Activated T-helper 1 cell treated with Interleukin-2 at 50 U/mL for 16 hours (primary cell): ENCODE measurements at regions not wholly inside any gene's neighbourhood (a gene's known extent, or its start where the extent isn't known, plus 50 kb on each side); places are given as distances from the start of the nearest gene placed in this dataset.
A peak's percentile ranks its signal among the peaks of the same experiment; 100 is the strongest.

Experiments
- DNase-seq: peaks from one replicate; pipeline ENCODE4 v3.0.0-alpha.2; 2020; ENCODE audit warnings: low read depth

DNA sequence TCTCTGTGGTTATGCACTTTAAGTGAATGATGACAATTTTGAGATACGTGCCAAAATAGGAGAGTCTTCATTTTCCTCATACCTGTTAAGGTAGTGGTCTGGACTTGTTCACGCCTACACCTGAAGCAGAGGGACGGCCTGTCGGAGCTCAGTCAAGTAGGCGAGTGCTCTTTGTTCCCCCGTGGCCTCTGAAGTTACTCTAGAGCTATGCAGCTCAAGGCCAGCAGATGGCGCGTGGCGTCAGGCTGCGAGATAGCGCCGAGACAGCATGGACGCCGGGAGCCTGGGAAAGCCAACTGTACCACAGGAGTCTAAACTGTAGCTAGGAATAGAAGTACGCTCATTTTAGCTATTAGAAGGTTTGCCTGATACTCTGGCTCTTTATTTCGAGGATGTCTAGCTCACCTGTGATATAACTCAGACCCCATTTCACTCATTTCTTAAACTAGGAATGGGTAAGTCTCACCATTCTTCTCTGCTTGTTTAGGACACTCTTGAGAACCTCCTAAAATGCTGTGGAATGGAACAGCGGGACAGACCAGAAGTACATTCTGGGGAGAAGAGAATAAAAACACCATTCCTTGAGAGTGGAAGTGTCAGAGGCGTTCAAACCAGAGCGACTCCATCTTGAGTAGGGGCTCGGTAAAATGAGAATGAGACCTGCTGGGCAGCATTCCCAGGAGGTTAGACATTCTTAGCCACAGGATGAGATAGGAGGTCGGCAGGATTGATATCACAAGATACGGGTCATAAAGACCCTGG lies 267.4 kb upstream of the HMGA2 start:
- peak; percentile 8 for DNase-seq

DNA sequence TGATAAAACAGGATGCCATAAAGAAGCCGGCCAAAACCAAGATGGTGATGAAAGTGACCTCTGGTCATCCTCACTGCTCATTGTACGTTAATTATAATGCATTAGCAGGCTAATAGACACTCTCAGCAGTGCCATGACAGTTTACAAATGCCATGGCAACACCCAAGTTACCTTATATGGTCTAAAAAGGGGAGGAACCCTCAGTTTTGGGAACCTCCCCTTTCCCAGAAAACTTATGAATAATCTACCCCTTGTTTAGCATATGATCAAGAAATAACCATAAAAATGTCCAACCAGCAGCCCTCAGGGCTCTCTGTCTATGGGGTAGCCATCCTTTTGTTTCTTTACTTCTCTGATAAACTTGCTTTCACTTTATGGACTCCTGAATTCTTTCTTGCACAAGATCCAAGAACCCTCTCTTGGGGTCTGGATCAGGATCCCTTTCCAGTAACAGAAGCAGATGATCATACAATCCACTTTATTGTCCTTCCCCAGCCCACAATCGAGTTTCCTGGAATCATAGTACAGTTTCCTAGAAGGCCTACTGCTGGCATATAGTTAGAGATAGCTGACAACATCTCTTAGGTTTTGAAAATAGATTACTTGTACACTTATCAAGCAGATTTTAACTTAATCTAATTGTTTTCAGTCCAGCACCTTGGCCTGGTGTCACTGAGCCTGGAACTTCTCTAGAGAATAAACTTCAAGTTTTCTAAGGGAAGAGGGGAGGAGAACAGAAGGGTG lies 266.7 kb upstream of the HMGA2 start:
- no peak for DNase-seq

DNA sequence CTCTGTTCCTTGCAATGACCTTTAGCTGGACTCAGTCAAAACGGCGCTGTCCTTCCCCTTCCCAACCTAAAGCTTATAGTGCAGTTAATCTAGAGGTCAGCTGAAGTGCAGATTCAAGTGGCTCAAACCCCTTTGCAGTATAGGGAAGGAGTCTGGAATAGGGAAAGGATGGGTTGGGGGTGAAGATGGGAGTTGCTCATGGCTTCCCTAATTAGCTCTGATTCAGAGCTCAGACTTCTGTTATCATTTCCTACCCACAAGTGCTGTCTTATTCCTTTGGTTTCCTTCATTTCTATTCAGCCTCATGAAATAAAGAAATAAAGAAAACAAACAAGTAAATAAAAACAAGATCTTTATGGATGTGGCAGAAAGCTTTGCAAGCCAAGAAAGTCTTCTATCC lies 264.0 kb upstream of the HMGA2 start:
- DNase-seq, result no peak

- DNase-seq, result no peak
Measured at GRCh38 chr12:65561798-65562382, 262.4 kb upstream of the HMGA2 start.

- DNase-seq, result no peak
Measured at GRCh38 chr12:65565601-65566560, 258.4 kb upstream of the HMGA2 start.

DNA sequence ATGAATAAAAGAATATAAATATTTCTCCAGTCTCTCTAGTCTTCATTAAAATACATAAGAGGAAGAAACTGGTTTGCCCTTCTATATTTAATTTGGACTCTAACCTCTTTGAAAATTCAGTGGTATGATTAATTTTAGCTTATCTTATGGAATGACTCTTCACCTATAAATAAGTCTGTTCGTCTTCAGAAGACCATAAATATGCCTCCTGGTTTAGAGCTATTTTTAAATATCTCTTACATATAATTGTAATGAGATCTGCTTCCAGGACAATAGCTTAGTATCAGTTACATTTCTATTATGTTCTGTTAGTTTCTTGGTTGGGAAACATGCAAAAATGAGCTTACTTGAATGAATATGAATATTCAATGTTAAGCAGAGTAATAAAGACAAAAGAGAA lies 257.5 kb upstream of the HMGA2 start:
- no peak for DNase-seq

DNA sequence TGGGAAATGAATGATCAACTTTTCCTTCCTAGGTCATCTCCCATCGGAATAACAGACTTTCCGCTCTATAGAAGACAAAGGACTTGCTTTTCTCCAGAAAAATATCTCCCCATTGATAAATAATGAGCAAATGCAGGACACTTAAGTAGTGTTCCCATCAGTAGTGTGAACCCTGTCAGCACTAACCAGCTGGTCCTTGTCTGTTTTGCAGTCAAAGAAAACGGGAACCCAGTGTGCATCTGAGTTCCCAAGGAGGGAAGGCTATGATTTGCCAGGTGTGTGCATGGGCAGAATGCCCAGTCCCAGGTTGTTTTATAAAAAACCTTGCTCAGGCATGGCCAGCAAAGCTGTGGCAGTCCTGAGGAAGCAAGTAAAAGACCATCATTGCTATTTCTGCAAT lies 256.5 kb upstream of the HMGA2 start:
- DNase-seq, result no peak

DNA sequence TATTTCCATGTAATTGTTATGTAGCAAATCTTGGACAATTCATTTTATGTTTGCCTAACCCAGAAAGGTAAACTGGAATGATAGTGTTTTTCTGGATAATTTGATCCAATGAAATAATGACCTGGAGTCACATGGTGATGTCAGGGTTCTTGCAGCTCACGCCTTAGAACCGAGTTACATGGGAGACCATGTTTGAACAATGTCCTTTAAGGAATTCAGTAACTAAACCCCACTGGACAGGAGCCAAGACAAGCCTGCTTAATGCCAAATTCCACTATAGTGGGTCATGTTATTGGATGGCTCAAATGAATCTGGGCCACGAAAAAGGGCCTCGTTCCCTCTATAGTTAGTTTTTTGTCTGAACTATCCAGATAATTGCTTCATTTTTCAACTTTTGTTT lies 255.8 kb upstream of the HMGA2 start:
- no peak for DNase-seq

- DNase-seq, result no peak
Measured at GRCh38 chr12:65570451-65571130, 253.7 kb upstream of the HMGA2 start.

DNA sequence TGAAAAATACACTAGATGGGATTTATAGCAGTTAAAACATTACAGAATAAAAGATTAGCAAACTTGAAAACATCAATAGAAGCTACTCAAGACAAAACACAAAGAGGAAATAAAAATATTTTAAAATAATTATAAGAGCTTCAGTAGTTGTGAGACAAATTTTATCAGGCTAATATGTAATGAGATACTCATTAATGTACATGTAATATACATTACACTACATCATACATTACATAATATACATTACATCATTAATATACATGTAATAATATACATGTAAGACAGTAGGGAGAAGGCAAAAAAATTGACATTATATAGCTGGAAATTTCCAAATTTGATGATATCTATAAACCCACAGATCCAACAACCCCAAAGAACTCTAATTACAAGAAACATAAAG lies 249.4 kb upstream of the HMGA2 start:
- no peak for DNase-seq

DNA sequence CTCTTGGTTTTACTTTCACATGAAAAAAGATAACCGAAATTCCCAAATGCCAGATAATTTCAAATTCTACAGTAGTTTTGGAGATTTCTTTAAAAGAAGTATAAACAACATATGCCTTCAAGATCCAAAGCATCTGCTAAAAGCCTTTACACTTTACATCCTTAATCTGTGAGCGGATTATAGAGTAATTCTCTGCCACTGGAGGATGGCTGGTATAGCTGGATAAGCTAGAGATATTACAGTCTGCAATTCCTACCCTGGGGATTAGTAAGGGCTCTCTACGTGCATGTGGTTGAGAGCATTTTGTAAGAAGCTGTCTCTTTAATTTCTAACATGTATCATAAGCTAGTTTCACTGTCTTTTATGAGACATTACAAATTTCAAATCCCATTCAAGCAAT lies 240.3 kb upstream of the HMGA2 start:
- no peak for DNase-seq

DNA sequence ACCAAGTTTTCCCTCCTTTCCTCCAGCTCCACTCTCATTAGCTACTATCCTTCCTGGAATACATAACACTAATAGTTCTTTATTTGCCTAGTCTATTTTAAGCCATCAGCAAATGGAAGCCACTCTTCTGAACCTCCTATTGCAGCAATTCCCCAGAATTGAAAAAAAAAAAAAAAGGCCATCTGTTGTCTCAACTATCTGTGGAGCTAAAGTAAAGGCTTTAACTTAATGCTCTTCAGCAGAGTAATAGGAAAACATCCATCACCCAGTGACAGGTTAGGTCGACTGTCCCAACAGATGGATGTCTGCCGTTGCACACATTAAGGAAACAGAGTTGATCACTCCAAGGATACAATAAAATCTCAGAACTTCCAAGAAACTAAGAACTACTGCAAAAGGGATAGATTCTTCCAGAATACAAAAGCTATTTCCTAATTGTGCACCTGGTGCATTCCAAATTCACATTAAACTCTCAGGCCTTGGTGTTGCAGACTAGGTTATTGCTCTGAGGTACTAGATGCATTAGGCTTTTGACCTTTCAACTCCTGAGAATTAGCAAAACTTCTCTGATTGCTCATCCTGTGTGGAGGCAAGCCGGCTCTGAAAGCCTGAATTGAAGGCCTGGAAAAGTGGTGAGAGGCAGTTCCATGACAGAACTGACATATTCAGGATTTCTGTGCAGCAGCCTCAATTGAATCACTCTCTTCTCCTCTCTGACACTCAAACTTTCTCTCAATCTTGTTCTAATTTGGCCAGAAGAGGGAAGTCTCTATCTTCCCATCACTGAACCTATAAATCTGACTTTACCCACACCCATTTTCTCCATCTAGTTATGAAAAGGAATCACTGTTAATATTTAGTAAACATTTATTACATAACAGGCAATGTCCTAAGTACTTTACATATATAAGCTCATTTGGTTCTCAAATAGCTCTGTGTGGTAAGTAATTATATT lies 238.4 kb upstream of the HMGA2 start:
- no peak for DNase-seq

DNA sequence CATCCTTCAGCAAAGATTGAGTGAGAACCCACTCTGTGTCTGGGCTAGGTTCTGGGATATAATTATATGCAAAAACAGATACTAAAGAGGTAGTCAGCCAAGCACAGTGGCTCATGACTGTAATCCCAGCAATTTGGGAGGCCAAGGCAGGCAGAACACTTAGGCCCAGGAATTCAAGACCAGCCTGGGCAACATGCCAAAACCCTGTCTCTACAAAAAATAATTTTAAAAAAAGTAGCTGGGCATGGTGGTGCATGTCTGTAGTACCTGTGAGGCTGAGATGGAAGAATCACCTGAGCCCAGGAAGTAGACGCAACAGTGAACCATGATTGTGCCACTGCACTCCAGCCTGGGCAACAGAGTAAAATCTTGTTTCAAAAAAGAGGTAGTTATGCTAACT lies 237.5 kb upstream of the HMGA2 start:
- no peak for DNase-seq

GRCh38 chr12:65590318-65590717 lies 234.0 kb upstream of the HMGA2 start:
- no peak for DNase-seq

GRCh38 chr12:65592416-65592815 lies 231.9 kb upstream of the HMGA2 start:
- no peak for DNase-seq

DNA sequence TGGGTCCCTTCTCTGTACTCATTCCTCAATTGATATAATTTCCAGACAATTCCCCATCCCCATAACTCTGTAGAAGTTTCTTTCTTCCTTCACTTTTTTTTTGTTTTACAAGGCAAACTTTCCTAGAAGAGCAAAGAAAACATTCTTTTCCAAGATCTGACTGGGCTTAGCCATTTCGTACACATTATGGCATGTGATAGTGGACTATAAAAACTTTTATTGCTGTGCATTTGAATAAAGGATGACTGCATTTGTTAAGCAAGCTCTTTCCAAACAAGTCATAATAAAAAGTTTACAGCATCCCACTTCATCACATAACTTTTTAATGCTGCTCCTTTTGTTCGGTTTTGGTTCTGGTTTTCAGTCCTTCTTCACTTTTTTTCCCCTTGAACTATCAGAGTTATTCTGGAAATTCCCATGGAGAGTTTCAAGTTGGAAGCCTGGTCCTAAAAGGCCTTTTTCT lies 231.0 kb upstream of the HMGA2 start:
- DNase-seq, result no peak

DNA sequence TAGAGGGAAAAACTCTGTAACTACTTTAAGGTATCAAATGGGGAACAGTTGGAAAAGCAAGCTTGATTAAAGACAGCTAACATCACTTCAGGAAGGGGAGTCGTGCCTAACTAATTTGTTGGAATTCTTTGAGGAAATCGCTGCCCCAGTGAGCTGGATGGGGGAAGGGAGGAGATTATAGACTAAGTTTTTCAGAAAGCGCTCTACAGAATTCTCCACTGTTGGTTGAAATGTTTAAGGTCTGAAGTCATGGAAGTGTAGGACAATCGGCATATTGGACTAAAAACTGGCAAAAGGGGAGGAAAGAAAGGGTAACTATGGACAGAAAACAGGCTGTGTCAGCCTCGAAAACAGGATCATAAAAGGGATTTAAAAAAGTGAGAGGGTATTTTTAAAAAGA lies 229.9 kb upstream of the HMGA2 start:
- no peak for DNase-seq

DNA sequence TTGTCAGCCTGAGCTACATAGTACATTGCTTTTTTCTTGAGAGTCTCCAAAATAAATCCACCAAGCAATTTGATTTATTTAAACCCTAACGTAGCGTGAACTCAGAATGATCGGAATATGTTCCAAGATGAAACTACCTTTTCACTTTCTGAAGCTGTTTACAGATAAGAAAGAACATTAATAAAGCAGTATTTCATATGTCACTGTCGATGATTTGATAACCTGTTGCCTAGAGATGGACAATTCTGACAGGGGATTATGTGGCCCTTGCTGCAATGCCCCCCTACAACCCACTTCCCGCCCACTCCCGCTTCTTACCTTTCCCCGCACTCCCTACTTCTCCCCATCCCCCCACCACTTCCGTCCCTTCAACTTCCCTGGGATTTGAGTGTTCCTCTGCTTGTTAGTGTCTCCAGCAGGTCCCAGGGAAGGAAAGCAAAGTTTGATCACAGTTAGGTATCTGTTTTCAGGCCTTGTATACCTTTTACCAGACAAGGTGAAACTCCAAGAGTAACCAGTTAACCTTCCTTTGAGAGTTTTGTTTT lies 229.2 kb upstream of the HMGA2 start:
- DNase-seq, result no peak

DNA sequence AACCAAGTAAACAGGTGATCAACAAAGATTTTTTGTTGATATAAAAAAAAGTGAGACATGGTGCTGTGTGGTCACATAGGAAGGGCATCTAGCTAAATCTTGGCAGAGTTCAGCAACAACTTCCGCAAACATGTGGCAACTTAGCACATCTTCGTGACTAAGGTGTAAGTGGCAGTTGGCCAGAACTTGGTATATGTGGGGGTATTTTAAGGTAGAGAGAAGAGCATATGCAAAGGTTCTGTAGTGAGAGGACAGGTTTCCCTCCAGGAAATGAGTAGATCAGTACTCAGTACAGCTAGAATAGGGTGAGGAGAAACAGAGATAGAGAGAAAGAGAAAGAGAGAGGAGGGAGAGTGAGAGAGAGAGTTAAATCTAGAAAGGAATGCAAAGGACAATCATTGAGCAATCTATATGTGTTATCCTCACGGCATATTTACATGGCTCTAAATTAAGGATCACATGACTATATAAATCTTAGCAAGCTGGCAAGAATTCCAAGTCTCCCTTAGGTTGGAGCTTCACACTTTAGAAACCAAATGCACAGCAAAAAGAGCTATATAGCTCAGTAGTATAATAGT lies 227.7 kb upstream of the HMGA2 start:
- DNase-seq, result no peak

GRCh38 chr12:65597527-65597926 lies 226.8 kb upstream of the HMGA2 start:
- DNase-seq, result no peak
